Vagina (tissue), 2 donors: ENCODE measurements at regions not wholly inside any gene's neighbourhood (a gene's known extent, or its start where the extent isn't known, plus 50 kb on each side); places are given as distances from the start of the nearest gene placed in this dataset.

Experiments used
- DNase-seq, 2 donors: peaks; one replicate each; pipeline ENCODE4 v3.0.0-alpha.2; 2017; ENCODE audit errors: extremely low spot score in 2 of 2
- H3K27ac ChIP-seq: fragments of 200-600 bp; sonication (generic); one replicate; pipeline ENCODE4 v1.5.1; 2019
- H3K27me3 ChIP-seq: fragments of 200-600 bp; sonication (generic); one replicate; pipeline ENCODE4 v1.5.1; 2019
- H3K36me3 ChIP-seq, 2 donors: fragments of 200-600 bp; sonication (generic); one replicate each; pipeline ENCODE4 v1.5.1; 2017 to 2019
- H3K4me1 ChIP-seq: fragments of 200-600 bp; sonication (generic); one replicate; pipeline ENCODE4 v1.5.1; 2019
- H3K4me3 ChIP-seq, 2 donors: fragments of 200-600 bp; sonication (generic); 1 replicate in 1 of 2; 2 replicates in 1 of 2; pipeline ENCODE4 v1.5.1; 2016 to 2019
- H3K9me3 ChIP-seq: fragments of 200-600 bp; sonication (generic); one replicate; pipeline ENCODE4 v1.5.1; 2019
- CTCF ChIP-seq, 3 experiments: fragments of 450-650 bp in 2 of 3; fragments of 200-600 bp in 1 of 3; sonication (generic) in 1 of 3; IDR thresholded peaks; one replicate each; pipeline ENCODE4 v1.5.1; 2017 to 2019; ENCODE audit warnings: antibody characterized with exemption in 3 of 3, mild to moderate bottlenecking in 2 of 3, moderate library complexity in 2 of 3
- POLR2A ChIP-seq, 2 donors: fragments of 450-650 bp; IDR thresholded peaks; one replicate each; pipeline ENCODE4 v1.6.1; 2017; ENCODE audit warnings: antibody characterized with exemption in 2 of 2, mild to moderate bottlenecking in 2 of 2, moderate library complexity in 2 of 2
- POLR2AphosphoS5 ChIP-seq, 2 donors: sonication (generic); formaldehyde crosslinking; IDR thresholded peaks; one replicate each; pipeline ENCODE4 v1.9.0; 2017; ENCODE audit warnings: antibody characterized with exemption in 2 of 2, mild to moderate bottlenecking in 2 of 2, low read depth in 1 of 2; ENCODE audit not compliant: insufficient read depth in 1 of 2
- intact Hi-C: fragments of 100-400 bp; cut with DNase I; formaldehyde crosslinking; loops from one replicate; pipeline ENCODE4 v1.15.1; 2023

GRCh38 chr17:33521784-33522183 lies 228.7 kb upstream of the ASIC2 start:
- TF ChIP-seq POLR2A (IDR thresholded peaks at IDR 0.05): no peak
- no peak for TF ChIP-seq CTCF (IDR thresholded peaks at IDR 0.05)
- no peak for TF ChIP-seq POLR2AphosphoS5 (IDR thresholded peaks at IDR 0.05; ENCODE audit: insufficient read depth in 1 of 2, low read depth in 1 of 2)
- no peak overlapping the region for H3K27ac ChIP-seq
- DNase-seq: no peak
- no peaks in the 10 kb centered on the region for H3K4me1 ChIP-seq
- H3K4me3 ChIP-seq: no peak overlapping the region
- no peaks in the 10 kb centered on the region for H3K27me3 ChIP-seq
- no peaks in the 10 kb centered on the region for H3K36me3 ChIP-seq
- no peaks in the 10 kb centered on the region for H3K9me3 ChIP-seq
- intact Hi-C loops: no loop called here

GRCh38 chr17:33522623-33523022 lies 229.5 kb upstream of the ASIC2 start:
- no peak overlapping the region for H3K27ac ChIP-seq
- intact Hi-C loops: no loop called here
- H3K4me1 ChIP-seq: no peaks in the 10 kb centered on the region
- H3K9me3 ChIP-seq: no peaks in the 10 kb centered on the region
- no peak overlapping the region for H3K4me3 ChIP-seq
- no peak for TF ChIP-seq CTCF (IDR thresholded peaks at IDR 0.05)
- TF ChIP-seq POLR2AphosphoS5 (IDR thresholded peaks at IDR 0.05; ENCODE audit: insufficient read depth in 1 of 2, low read depth in 1 of 2): no peak
- H3K27me3 ChIP-seq: no peaks in the 10 kb centered on the region
- no peak for DNase-seq
- H3K36me3 ChIP-seq: no peaks in the 10 kb centered on the region

GRCh38 chr17:33523577-33523981 lies 230.5 kb upstream of the ASIC2 start:
- peak in 1 of 2 donors; percentile 92 for DNase-seq
- intact Hi-C loops: no loop called here
- H3K9me3 ChIP-seq: no peaks in the 10 kb centered on the region

GRCh38 chr17:33525186-33525585 lies 232.1 kb upstream of the ASIC2 start:
- Histone ChIP-seq H3K9me3 (no peaks in the 10 kb centered on the region), H3K36me3 (no peaks in the 10 kb centered on the region), H3K4me1 (no peaks in the 10 kb centered on the region), H3K4me3 (no peak overlapping the region), H3K27ac (no peak overlapping the region), H3K27me3 (no peaks in the 10 kb centered on the region)
- intact Hi-C loops: no loop called here
- TF ChIP-seq POLR2AphosphoS5 (IDR thresholded peaks at IDR 0.05; ENCODE audit: insufficient read depth in 1 of 2, low read depth in 1 of 2) (no peak), CTCF (IDR thresholded peaks at IDR 0.05) (no peak), POLR2A (IDR thresholded peaks at IDR 0.05) (no peak)
- no peak for DNase-seq

More at GRCh38 chr17:33523577-33523981, 230.5 kb upstream of the ASIC2 start:
- Histone ChIP-seq H3K27ac (no peak overlapping the region), H3K4me1 (no peaks in the 10 kb centered on the region), H3K4me3 (no peak overlapping the region), H3K27me3 (no peaks in the 10 kb centered on the region), H3K36me3 (no peaks in the 10 kb centered on the region)
- TF ChIP-seq CTCF (IDR thresholded peaks at IDR 0.05) (no peak), POLR2AphosphoS5 (IDR thresholded peaks at IDR 0.05; ENCODE audit: insufficient read depth in 1 of 2, low read depth in 1 of 2) (peak in 1 of 2 donors; percentile 27), POLR2A (IDR thresholded peaks at IDR 0.05) (no peak)

GRCh38 chr17:33526717-33527116 lies 233.6 kb upstream of the ASIC2 start:
- intact Hi-C loops: no loop called here
- TF ChIP-seq POLR2A (IDR thresholded peaks at IDR 0.05): no peak
- TF ChIP-seq CTCF (IDR thresholded peaks at IDR 0.05): no peak
- TF ChIP-seq POLR2AphosphoS5 (IDR thresholded peaks at IDR 0.05; ENCODE audit: insufficient read depth in 1 of 2, low read depth in 1 of 2): no peak
- no peak overlapping the region for H3K4me3 ChIP-seq
- no peaks in the 10 kb centered on the region for H3K27me3 ChIP-seq
- H3K36me3 ChIP-seq: no peaks in the 10 kb centered on the region
- no peaks in the 10 kb centered on the region for H3K9me3 ChIP-seq
- no peaks in the 10 kb centered on the region for H3K4me1 ChIP-seq
- no peak for DNase-seq
- H3K27ac ChIP-seq: no peak overlapping the region
